GM19238 (cell line): ENCODE measurements at regions not wholly inside any gene's neighbourhood (a gene's known extent, or its start where the extent isn't known, plus 50 kb on each side); places are given as distances from the start of the nearest gene placed in this dataset.
"Not testable (repeated sequence)": the region's sequence is repeated elsewhere in the genome, so short reads cannot be mapped to it uniquely, and the experiment has no call there.

ENCODE experiments used
- DNase-seq: peaks from one replicate; pipeline ENCODE4 v3.0.0; 2011; ENCODE audit warnings: low spot score; ENCODE audit not compliant: insufficient read length

- DNase-seq = no peak
These were observed 59.2 kb downstream of the C9orf50 start for GRCh38 chr9:129561594-129562281.

GRCh38 chr9:129560881-129561306 is 60.0 kb downstream of the C9orf50 start:
- DNase-seq = no peak

- DNase-seq = no peak
These were observed 61.4 kb downstream of the C9orf50 start for GRCh38 chr9:129559506-129559881.

- no peak for DNase-seq
These were observed 62.1 kb downstream of the C9orf50 start for GRCh38 chr9:129558551-129559505.

GRCh38 chr9:129558063-129558550 is 62.8 kb downstream of the C9orf50 start:
- DNase-seq = no peak

GRCh38 chr9:129557192-129558036 is 63.5 kb downstream of the C9orf50 start:
- DNase-seq = no peak

- DNase-seq = no peak
These were observed 64.3 kb downstream of the C9orf50 start for GRCh38 chr9:129556491-129557191.

GRCh38 chr9:129555512-129556215 is 65.2 kb downstream of the C9orf50 start:
- DNase-seq = no peak

GRCh38 chr9:129554649-129555048 is 66.3 kb downstream of the C9orf50 start:
- DNase-seq = no peak

- no peak for DNase-seq
These were observed 67.6 kb downstream of the C9orf50 start for GRCh38 chr9:129553277-129553676.

GRCh38 chr9:129552064-129552463 is 68.8 kb downstream of the C9orf50 start:
- DNase-seq = no peak

- DNase-seq = no peak
These were observed 69.4 kb downstream of the C9orf50 start for GRCh38 chr9:129551393-129551973.

GRCh38 chr9:129550977-129551376 is 69.9 kb downstream of the C9orf50 start:
- DNase-seq = not testable (repeated sequence)

GRCh38 chr9:129550199-129550839 is 70.6 kb downstream of the C9orf50 start:
- DNase-seq = no peak

- no peak for DNase-seq
These were observed 71.2 kb downstream of the C9orf50 start for GRCh38 chr9:129549684-129550083.

GRCh38 chr9:129549139-129549538 is 71.8 kb downstream of the C9orf50 start:
- no peak for DNase-seq

GRCh38 chr9:129548571-129549135 is 72.2 kb downstream of the C9orf50 start:
- no peak for DNase-seq

GRCh38 chr9:129547869-129548570 is 72.9 kb downstream of the C9orf50 start:
- DNase-seq = no peak
